Vagina (tissue), 2 donors: ENCODE measurements at regions not wholly inside any gene's neighbourhood (a gene's known extent, or its start where the extent isn't known, plus 50 kb on each side); places are given as distances from the start of the nearest gene placed in this dataset.

Experiments
- DNase-seq, 2 donors: peaks; one replicate each; pipeline ENCODE4 v3.0.0-alpha.2; 2017; ENCODE audit errors: extremely low spot score in 2 of 2
- H3K27ac ChIP-seq: fragments of 200-600 bp; sonication (generic); one replicate; pipeline ENCODE4 v1.5.1; 2019
- H3K27me3 ChIP-seq: fragments of 200-600 bp; sonication (generic); one replicate; pipeline ENCODE4 v1.5.1; 2019
- H3K36me3 ChIP-seq, 2 donors: fragments of 200-600 bp; sonication (generic); one replicate each; pipeline ENCODE4 v1.5.1; 2017 to 2019
- H3K4me1 ChIP-seq: fragments of 200-600 bp; sonication (generic); one replicate; pipeline ENCODE4 v1.5.1; 2019
- H3K4me3 ChIP-seq, 2 donors: fragments of 200-600 bp; sonication (generic); 1 replicate in 1 of 2; 2 replicates in 1 of 2; pipeline ENCODE4 v1.5.1; 2016 to 2019
- H3K9me3 ChIP-seq: fragments of 200-600 bp; sonication (generic); one replicate; pipeline ENCODE4 v1.5.1; 2019
- CTCF ChIP-seq, 3 experiments: fragments of 450-650 bp in 2 of 3; fragments of 200-600 bp in 1 of 3; sonication (generic) in 1 of 3; IDR thresholded peaks; one replicate each; pipeline ENCODE4 v1.5.1; 2017 to 2019; ENCODE audit warnings: antibody characterized with exemption in 3 of 3, mild to moderate bottlenecking in 2 of 3, moderate library complexity in 2 of 3
- POLR2A ChIP-seq, 2 donors: fragments of 450-650 bp; IDR thresholded peaks; one replicate each; pipeline ENCODE4 v1.6.1; 2017; ENCODE audit warnings: antibody characterized with exemption in 2 of 2, mild to moderate bottlenecking in 2 of 2, moderate library complexity in 2 of 2
- POLR2AphosphoS5 ChIP-seq, 2 donors: sonication (generic); formaldehyde crosslinking; IDR thresholded peaks; one replicate each; pipeline ENCODE4 v1.9.0; 2017; ENCODE audit warnings: antibody characterized with exemption in 2 of 2, mild to moderate bottlenecking in 2 of 2, low read depth in 1 of 2; ENCODE audit not compliant: insufficient read depth in 1 of 2
- intact Hi-C: fragments of 100-400 bp; cut with DNase I; formaldehyde crosslinking; loops from one replicate; pipeline ENCODE4 v1.15.1; 2023

- no peak for DNase-seq
- Histone ChIP-seq H3K9me3 (no peaks in the 10 kb centered on the region), H3K36me3 (no peaks in the 10 kb centered on the region), H3K4me1 (no peaks in the 10 kb centered on the region), H3K4me3 (no peak overlapping the region), H3K27ac (no peak overlapping the region), H3K27me3 (no peaks in the 10 kb centered on the region)
- TF ChIP-seq POLR2AphosphoS5 (IDR thresholded peaks at IDR 0.05; ENCODE audit: insufficient read depth in 1 of 2, low read depth in 1 of 2) (no peak), CTCF (IDR thresholded peaks at IDR 0.05) (no peak), POLR2A (IDR thresholded peaks at IDR 0.05) (no peak)
- intact Hi-C loops, result no loop called here
Observed at GRCh38 chr2:51258301-51258700, 226.4 kb upstream of the NRXN1 start.

GRCh38 chr2:51256736-51257135 lies 224.8 kb upstream of the NRXN1 start:
- Histone ChIP-seq H3K27me3 (no peaks in the 10 kb centered on the region), H3K27ac (no peak overlapping the region), H3K4me3 (no peak overlapping the region), H3K9me3 (no peaks in the 10 kb centered on the region), H3K4me1 (no peaks in the 10 kb centered on the region), H3K36me3 (no peaks in the 10 kb centered on the region)
- DNase-seq, result no peak
- intact Hi-C loops, result no loop called here
- TF ChIP-seq POLR2A (IDR thresholded peaks at IDR 0.05) (no peak), CTCF (IDR thresholded peaks at IDR 0.05) (no peak), POLR2AphosphoS5 (IDR thresholded peaks at IDR 0.05; ENCODE audit: insufficient read depth in 1 of 2, low read depth in 1 of 2) (no peak)

- TF ChIP-seq CTCF (IDR thresholded peaks at IDR 0.05) (no peak), POLR2A (IDR thresholded peaks at IDR 0.05) (no peak), POLR2AphosphoS5 (IDR thresholded peaks at IDR 0.05; ENCODE audit: insufficient read depth in 1 of 2, low read depth in 1 of 2) (no peak)
Observed at GRCh38 chr2:51251356-51251755, 219.4 kb upstream of the NRXN1 start.

DNA sequence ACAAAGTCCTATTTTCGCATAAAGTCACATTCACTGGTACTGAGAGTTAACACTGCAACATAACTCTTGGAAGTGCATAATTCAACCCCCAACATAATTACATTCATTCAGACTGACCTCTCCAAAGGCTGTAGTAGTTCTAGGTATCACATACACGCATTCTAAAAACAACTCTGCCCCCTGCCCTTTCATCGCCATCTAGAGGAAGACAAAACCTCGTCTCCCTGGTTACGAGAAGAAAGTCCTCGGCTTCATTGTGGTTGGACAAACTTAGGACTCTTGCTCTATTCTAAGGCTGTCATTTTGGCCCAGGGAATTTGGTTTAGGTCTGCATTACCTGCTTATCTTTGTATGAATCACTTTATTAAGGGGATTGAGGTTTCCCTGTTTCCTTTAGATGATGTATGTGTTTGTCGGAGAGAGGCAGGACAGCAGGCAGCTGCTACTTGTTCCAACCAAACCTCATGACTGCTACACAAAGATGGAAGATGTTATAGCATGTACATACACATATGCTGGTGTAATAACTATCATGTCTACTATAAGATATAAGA lies 215.4 kb upstream of the NRXN1 start:
- no peak overlapping the region for H3K27ac ChIP-seq
- intact Hi-C loops, result no loop called here
- no peaks in the 10 kb centered on the region for H3K27me3 ChIP-seq
- no peak for TF ChIP-seq POLR2AphosphoS5 (IDR thresholded peaks at IDR 0.05; ENCODE audit: insufficient read depth in 1 of 2, low read depth in 1 of 2)
- no peak for TF ChIP-seq POLR2A (IDR thresholded peaks at IDR 0.05)
- TF ChIP-seq CTCF (IDR thresholded peaks at IDR 0.05), result no peak
- H3K4me1 ChIP-seq, result no peaks in the 10 kb centered on the region
- H3K4me3 ChIP-seq, result no peak overlapping the region
- no peaks in the 10 kb centered on the region for H3K9me3 ChIP-seq
- no peak for DNase-seq
- H3K36me3 ChIP-seq, result no peaks in the 10 kb centered on the region

More at GRCh38 chr2:51251356-51251755, 219.4 kb upstream of the NRXN1 start:
- intact Hi-C loops, result no loop called here
- Histone ChIP-seq H3K27ac (no peak overlapping the region), H3K4me3 (no peak overlapping the region), H3K4me1 (no peaks in the 10 kb centered on the region), H3K36me3 (no peaks in the 10 kb centered on the region), H3K27me3 (no peaks in the 10 kb centered on the region), H3K9me3 (no peaks in the 10 kb centered on the region)
- DNase-seq, result no peak

GRCh38 chr2:51243892-51244535 lies 212.1 kb upstream of the NRXN1 start:
- TF ChIP-seq CTCF (IDR thresholded peaks at IDR 0.05), result no peak
- no peak for TF ChIP-seq POLR2A (IDR thresholded peaks at IDR 0.05)
- TF ChIP-seq POLR2AphosphoS5 (IDR thresholded peaks at IDR 0.05; ENCODE audit: insufficient read depth in 1 of 2, low read depth in 1 of 2), result no peak
- no peak for DNase-seq
- H3K9me3 ChIP-seq, result no peaks in the 10 kb centered on the region
- no peaks in the 10 kb centered on the region for H3K27me3 ChIP-seq
- H3K4me1 ChIP-seq, result no peaks in the 10 kb centered on the region
- H3K4me3 ChIP-seq, result no peak overlapping the region
- intact Hi-C loops, result no loop called here
- H3K36me3 ChIP-seq, result no peaks in the 10 kb centered on the region
- no peak overlapping the region for H3K27ac ChIP-seq
